ENCODE measurements at regions not wholly inside any gene's neighbourhood (a gene's known extent, or its start where the extent isn't known, plus 50 kb on each side); places are given as distances from the start of the nearest gene placed in this dataset.
"Not testable (repeated sequence)": the region's sequence is repeated elsewhere in the genome, so short reads cannot be mapped to it uniquely, and the experiment has no call there.

DNA sequence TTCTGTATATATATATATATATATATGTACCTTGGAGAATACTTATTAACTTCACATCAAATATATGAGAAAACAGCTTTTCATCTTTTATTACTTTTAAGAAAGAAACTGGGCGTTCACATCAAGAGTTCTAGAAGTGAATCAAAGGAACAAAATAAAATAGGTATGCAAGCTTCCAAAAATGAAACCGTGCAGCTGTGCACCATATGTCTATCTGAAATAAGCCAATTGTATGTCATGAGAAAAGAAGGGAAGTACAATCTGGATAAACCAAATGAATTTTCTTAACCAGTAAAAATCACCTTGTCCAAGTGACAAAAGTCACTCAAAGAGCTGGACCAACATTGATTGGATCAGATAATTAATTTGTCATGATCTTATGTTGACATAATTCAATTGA lies 405.4 kb upstream of the TECRL start:
- DNase-seq = no peak

DNA sequence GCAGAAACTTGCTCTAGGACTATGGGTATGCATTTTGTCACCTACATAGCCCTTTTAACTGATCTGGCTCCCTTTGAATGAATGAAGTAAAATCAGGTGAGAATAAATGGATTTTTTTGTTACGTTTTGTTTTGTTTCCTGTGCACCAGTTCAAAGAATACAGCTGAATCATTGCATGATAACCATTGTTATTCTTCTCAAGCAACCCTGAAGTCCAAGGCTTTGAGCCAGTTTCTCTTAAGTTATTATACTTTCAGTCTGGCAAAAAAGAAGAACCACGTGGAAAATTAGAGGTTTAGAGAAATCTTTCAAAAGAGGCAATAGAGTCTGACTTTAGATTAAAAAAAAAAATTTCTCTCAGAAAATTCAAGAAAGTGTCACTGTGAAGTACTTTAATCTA lies 398.6 kb upstream of the TECRL start:
- DNase-seq = no peak

DNA sequence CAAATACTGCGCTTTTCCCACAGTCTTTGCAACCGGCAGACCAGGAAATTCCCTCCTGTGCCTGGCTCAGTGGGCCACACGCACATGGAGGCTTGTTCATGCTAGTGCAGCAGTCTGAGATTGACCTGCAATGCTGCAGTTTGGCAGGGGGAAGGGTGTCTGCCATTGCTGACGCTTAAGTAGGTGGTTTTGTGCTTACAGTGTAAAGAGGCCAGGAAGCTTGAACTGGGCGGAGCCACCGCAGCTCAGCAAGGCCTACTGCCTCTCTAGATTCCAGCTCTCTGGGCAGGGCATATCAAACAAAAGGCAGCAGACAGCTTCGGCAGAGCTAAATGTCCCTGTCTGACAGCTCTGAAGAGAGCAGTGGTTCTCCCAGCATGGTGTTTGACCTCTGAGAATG lies 390.5 kb upstream of the TECRL start:
- no peak for DNase-seq

DNA sequence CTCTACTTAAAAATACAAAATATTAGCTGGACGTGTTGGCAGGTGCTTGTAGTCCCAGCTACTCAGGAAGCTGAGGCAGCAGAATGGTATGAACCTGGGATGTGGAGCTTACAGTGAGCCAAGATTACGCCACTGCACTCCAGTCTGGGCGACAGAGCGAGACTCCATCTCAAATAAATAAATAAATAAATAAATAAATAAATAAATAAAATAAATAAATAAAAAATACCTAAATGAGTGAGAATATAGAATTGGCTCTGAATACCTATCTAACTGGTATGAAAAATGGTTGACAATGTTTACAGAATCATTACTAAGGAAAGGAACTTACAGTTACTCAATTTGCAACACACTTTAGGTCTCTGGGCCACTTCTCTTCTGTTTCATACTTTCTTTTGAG lies 389.6 kb upstream of the TECRL start:
- not testable (repeated sequence) for DNase-seq

DNA sequence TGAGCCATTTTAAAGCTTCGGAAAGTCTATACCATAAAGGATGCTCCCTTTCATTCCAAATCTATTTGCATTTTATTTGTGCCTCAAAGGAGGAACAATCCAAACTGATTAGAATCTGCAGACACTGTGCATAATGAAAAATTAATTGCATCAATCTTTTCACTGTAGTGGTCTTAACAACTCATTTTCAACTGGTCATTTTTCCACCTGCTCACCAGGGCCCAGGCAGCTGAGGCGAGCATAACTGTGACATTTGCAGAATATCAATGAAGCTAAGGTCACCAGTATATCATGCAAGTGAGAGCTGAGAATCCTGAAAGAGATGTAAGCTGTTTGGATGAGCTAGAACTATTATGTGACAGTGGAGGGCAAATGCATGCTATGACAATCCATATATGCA lies 387.3 kb upstream of the TECRL start:
- DNase-seq = no peak

DNA sequence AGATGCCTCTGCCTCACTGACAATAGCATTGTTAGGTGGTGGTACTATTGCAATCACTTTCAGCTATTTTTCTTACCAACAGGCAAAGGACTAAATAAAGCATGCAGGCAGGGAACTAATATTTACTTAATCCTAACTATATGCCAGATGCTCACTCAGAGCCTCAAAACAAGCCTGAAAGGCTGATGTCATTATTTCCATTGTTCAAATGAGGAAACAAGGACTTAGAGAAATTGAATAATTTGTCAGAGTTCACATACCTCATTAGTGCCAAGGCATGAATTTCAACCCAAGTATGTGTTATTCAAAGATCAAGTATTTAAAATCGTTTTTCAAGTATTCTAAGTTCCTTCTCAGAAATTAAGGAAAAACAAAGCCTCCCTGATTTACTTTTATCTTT lies 374.9 kb upstream of the TECRL start:
- DNase-seq = peak; percentile 11

DNA sequence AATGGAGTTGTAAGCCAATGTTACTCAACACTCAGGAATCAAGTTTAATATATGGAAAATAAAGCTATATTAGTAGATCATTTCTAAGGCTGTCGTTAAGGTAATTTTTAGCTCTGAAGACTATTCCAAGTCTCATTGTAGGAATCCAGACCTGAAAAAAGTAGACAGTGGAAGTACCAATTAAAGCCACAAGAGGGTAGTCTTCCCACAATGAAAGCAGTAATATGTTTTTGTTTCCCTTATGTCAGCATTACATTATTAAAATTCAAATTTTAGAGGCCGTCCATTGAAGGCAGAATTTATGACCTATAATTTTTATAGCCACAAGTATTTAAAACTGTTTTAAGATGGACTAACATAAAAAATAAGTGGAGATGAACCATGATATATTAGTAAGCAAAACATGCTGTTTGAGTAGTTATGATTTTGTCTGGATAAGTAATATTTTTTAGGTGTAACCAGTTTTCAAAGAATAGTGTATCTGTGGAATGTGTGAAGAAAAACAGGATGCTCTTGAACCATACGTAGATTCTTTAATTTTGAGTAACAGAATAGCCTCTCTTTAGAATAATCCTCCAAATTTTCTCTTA lies 372.6 kb upstream of the TECRL start:
- DNase-seq = peak; percentile 64

DNA sequence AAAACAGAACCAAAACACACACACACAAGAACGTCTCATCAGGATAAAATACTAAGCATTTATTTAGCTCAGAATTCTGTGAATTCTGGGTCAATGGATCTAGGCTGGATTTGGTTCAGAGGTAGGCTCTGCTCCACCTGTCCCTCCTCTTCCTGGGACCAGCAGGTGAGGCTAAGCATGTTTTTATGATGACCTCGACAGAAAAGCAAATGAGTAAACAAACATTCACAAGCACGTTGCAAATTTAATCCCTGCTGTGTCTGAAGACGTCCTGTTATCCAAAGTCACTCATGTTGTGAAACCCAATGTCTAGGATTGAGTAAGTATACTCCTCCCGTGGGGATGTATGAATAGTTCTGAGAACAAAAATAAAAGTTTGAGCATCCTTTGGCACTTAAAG lies 371.4 kb upstream of the TECRL start:
- no peak for DNase-seq

GRCh38 chr4:64777286-64777685 lies 368.0 kb upstream of the TECRL start:
- no peak for DNase-seq

GRCh38 chr4:64776820-64777219 lies 367.6 kb upstream of the TECRL start:
- no peak for DNase-seq

GRCh38 chr4:64774626-64775025 lies 365.4 kb upstream of the TECRL start:
- DNase-seq = no peak

- no peak for DNase-seq
Measured at GRCh38 chr4:64771149-64771548, 361.9 kb upstream of the TECRL start.

DNA sequence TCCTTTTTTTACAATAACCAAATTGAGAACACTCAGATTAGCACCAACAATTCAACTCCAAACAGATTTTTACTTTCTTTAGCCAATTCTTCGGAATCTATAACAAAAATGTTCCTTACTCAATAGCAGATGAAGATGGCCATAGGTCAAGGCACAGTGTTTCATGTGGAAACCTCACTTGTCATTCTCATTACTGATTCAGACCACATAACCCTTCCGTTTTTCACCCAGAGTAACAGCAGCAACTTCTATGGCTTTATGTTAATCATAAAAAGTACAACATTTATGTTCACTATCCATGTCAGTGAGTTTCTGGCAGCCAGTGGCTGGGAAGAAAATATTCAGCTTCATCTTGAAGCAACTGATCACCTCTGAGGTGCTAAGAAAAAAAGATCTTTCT lies 358.3 kb upstream of the TECRL start:
- no peak for DNase-seq

DNA sequence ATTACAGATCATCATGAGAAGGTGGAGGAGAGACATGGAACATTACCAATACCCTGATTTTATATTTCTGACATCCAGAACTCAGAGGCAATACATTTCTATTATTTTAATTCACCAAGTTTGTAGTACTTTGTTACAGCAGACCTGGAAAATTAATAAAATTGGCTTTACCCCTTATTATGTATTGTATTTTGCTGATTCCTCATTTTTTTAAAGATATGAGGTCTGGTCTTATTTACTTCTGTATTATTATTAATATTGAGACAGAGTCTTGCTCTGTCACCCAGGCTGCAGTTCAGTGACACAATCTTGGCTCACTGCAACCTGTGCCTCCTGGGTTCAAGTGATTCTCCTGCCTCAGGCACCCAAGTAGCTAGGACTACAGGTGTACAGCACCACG lies 357.3 kb upstream of the TECRL start:
- DNase-seq = no peak

- DNase-seq = no peak
Measured at GRCh38 chr4:64756016-64756415, 346.8 kb upstream of the TECRL start.

DNA sequence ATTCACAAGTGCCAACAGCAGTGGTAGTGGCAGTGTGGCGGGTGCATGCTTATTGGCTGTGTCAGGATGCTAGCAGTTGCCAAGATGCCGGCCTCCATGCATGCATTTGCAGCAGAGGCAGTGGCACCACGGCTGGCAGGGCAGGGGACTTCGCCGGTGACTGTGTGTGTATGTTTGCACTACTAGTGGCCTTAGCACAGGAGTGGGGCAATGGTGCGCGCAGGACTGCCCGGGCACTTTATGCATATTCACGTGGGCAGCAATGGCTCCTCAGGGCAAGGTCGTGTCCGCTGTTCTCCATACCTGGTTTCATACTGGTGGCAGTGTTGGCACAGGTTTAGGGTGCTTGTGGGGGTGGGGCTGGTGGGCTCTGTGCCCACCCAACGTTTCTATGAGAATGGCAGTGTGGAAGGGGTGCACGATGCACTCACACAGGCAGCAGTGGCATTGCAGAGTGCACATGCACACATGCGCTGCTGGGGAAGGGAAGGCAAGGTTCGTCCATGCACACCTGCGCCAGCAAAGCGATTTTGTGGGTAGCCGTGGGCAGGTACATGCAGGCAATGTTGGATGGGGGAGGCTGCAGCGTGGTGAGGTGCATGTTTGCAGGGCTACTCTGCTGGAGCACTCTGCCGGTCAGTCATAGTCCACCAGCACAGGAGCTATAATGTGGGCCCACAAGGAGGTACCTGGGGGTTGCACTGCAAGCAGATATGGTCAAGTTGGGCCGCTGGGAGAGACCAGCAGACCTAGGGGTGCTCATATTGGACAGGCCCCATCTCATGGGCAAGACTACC lies 338.9 kb upstream of the TECRL start:
- DNase-seq = no peak

DNA sequence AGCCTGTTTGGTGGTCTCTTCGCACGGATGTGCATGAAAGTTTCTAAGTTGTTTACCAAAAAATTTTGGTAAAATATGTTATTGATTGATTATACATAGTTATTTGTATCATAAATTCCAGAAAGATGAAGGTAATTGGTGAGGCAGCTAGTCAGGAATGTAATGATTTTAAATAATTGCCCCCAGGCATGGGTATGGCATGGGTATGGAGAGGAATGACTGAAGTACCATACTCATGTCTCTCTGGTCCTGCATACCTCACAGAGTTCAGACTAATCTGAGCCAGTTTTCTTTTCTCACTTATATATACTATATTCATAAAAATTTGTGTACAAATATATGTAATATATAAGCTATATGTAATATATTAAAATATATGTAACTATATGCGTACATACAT lies 329.0 kb upstream of the TECRL start:
- no peak for DNase-seq

GRCh38 chr4:64737854-64738138 lies 328.5 kb upstream of the TECRL start:
- not testable (repeated sequence) for DNase-seq

- DNase-seq = no peak
Measured at GRCh38 chr4:64737026-64737853, 328.0 kb upstream of the TECRL start.

GRCh38 chr4:64729561-64729960 lies 320.3 kb upstream of the TECRL start:
- DNase-seq = no peak

DNA sequence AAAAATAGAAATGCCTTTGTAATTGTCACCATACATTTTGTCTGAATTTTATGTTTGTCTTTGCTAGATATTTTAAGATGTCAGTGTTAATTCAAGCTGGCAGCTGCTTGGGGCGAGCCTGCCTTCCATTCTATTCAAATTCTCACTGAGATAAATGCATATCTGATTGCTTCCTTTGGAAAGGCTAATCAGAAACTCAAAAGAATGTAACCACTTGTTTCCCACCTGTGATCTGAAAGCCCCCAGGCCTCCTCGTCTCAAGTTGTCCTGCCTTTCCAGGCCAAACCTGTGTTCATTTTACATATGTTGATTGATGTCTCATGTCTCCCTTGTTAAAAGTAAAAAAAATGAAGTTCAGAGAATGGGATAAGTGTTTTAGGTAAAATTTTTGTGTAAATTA lies 318.7 kb upstream of the TECRL start:
- DNase-seq = no peak

GRCh38 chr4:64727391-64727790 lies 318.1 kb upstream of the TECRL start:
- not testable (repeated sequence) for DNase-seq

DNA sequence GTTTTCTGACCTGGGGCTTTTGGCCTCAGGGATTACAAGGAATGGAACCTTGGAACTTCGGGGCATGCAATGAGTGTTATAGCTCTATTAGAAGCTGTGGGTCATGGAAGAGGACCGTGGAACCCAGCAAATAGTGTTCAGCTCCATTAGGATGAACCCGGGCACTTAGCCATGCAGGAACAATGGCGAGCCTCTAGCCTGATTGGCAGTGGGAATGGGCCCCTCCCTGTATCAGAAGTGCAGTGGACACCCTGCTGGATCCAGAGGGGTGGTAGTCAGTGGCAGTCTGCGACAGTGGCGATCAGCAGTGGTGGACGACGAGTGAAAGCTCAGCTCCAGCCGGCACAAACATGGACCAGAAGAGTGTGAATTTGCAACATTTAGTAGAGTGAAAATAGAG lies 315.4 kb upstream of the TECRL start:
- no peak for DNase-seq

GRCh38 chr4:64721106-64721505 lies 311.9 kb upstream of the TECRL start:
- DNase-seq = no peak

Data from NCI-H1092 treated with DMSO at 0.1 percent for 48 hours (cell line).